WTC11 (cell line): ENCODE measurements at regions not wholly inside any gene's neighbourhood (a gene's known extent, or its start where the extent isn't known, plus 50 kb on each side); places are given as distances from the start of the nearest gene placed in this dataset.

Experiments used
- ATF1 ChIP-seq: sonication (generic); formaldehyde crosslinking; IDR thresholded peaks from 2 replicates; pipeline ENCODE4 v1.8.1; 2023; ENCODE audit warnings: mild to moderate bottlenecking, moderate library complexity, missing genetic modification reagents
- ATF6 ChIP-seq: sonication (generic); formaldehyde crosslinking; IDR thresholded peaks from 2 replicates; pipeline ENCODE4 v1.8.1; 2023; ENCODE audit warnings: mild to moderate bottlenecking, missing genetic modification reagents
- CREB1 ChIP-seq: sonication (generic); formaldehyde crosslinking; IDR thresholded peaks from 2 replicates; pipeline ENCODE4 v1.8.0; 2023; ENCODE audit warnings: mild to moderate bottlenecking, missing genetic modification reagents
- CREM ChIP-seq: sonication (generic); formaldehyde crosslinking; IDR thresholded peaks from 2 replicates; pipeline ENCODE4 v1.8.1; 2022; ENCODE audit warnings: mild to moderate bottlenecking, missing genetic modification reagents, moderate library complexity
- ERG ChIP-seq: fragments of 250-450 bp; sonication (Bioruptor Pico); IDR thresholded peaks from 2 replicates; pipeline ENCODE4 v1.8.0; 2021; ENCODE audit warnings: mild to moderate bottlenecking
- FOXK1 ChIP-seq: sonication (generic); formaldehyde crosslinking; IDR thresholded peaks from 2 replicates; pipeline ENCODE4 v1.8.0; 2022; ENCODE audit warnings: mild to moderate bottlenecking, moderate library complexity, missing genetic modification reagents
- KAT7 ChIP-seq: sonication (generic); formaldehyde crosslinking; IDR thresholded peaks from 2 replicates; pipeline ENCODE4 v1.8.1; 2023; ENCODE audit warnings: missing genetic modification reagents, mild to moderate bottlenecking, borderline replicate concordance
- NFYB ChIP-seq: sonication (generic); formaldehyde crosslinking; conservative IDR thresholded peaks from 2 replicates; pipeline ENCODE4 v1.8.0; 2022; ENCODE audit warnings: low read depth, missing genetic modification reagents
- TCF7 ChIP-seq: sonication (generic); formaldehyde crosslinking; IDR thresholded peaks from 2 replicates; pipeline ENCODE4 v1.8.0; 2022; ENCODE audit warnings: mild to moderate bottlenecking, low read depth, missing genetic modification reagents, moderate library complexity
- ZBTB43 ChIP-seq: sonication (generic); formaldehyde crosslinking; IDR thresholded peaks from 2 replicates; pipeline ENCODE4 v1.8.1; 2023; ENCODE audit warnings: mild to moderate bottlenecking, missing genetic modification reagents
- ZNF138 ChIP-seq: sonication (generic); formaldehyde crosslinking; conservative IDR thresholded peaks from 2 replicates; pipeline ENCODE4 v1.8.1; 2022; ENCODE audit warnings: mild to moderate bottlenecking, moderate library complexity, missing genetic modification reagents
- TF ChIP-seq, protein P1 (sequence below): fragments of 200-600 bp; IDR thresholded peaks from 2 replicates; pipeline ENCODE4 v1.8.0; 2022; ENCODE audit warnings: antibody characterized with exemption
- TF ChIP-seq, protein P2 (sequence below): sonication (generic); formaldehyde crosslinking; IDR thresholded peaks from 2 replicates; pipeline ENCODE4 v1.8.0; 2022; ENCODE audit warnings: mild to moderate bottlenecking, missing genetic modification reagents

GRCh38 chr15:70336425-70337009 lies 238.8 kb upstream of the TLE3 start:
- TF ChIP-seq, protein P1, sequence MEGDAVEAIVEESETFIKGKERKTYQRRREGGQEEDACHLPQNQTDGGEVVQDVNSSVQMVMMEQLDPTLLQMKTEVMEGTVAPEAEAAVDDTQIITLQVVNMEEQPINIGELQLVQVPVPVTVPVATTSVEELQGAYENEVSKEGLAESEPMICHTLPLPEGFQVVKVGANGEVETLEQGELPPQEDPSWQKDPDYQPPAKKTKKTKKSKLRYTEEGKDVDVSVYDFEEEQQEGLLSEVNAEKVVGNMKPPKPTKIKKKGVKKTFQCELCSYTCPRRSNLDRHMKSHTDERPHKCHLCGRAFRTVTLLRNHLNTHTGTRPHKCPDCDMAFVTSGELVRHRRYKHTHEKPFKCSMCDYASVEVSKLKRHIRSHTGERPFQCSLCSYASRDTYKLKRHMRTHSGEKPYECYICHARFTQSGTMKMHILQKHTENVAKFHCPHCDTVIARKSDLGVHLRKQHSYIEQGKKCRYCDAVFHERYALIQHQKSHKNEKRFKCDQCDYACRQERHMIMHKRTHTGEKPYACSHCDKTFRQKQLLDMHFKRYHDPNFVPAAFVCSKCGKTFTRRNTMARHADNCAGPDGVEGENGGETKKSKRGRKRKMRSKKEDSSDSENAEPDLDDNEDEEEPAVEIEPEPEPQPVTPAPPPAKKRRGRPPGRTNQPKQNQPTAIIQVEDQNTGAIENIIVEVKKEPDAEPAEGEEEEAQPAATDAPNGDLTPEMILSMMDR = no peak
- TF ChIP-seq CREB1 (CRISPR knock-in tag) = no peak
- TF ChIP-seq FOXK1 (CRISPR knock-in tag) = no peak
- TF ChIP-seq ATF6 (CRISPR knock-in tag) = no peak
- no peak for TF ChIP-seq ERG (CRISPR knock-in tag)
- no peak for TF ChIP-seq KAT7 (CRISPR knock-in tag)
- no peak for TF ChIP-seq CREM (CRISPR knock-in tag)
- TF ChIP-seq ATF1 = no peak
- TF ChIP-seq ZNF138 (CRISPR knock-in tag) = no peak
- no peak for TF ChIP-seq ZBTB43 (CRISPR knock-in tag)
- TF ChIP-seq, protein P2, sequence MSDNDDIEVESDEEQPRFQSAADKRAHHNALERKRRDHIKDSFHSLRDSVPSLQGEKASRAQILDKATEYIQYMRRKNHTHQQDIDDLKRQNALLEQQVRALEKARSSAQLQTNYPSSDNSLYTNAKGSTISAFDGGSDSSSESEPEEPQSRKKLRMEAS (CRISPR knock-in tag) = no peak
- TF ChIP-seq TCF7 (CRISPR knock-in tag) = no peak
- no peak for TF ChIP-seq NFYB (CRISPR knock-in tag)
